ENCODE measurements at regions not wholly inside any gene's neighbourhood (a gene's known extent, or its start where the extent isn't known, plus 50 kb on each side); places are given as distances from the start of the nearest gene placed in this dataset.

DNA sequence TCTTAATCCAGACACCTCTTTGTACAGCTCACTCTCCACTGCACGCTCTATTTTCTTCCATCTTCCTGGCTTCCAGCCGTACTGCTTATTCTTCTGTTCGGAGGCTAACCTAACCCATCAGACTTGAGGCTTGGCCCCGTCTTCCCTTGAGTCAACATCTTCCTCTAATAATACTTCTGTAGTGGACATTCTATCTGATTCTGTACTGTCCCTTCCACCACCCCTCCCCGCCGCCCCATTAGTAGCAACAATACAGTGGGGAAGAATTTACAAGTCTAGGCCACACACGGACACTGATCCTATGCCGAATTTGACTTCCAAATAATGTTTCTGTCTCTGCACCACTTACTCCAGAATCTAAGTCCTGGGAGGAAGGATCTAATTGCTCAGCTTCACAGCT lies 86.0 kb upstream of the TNRC6A start:
- Histone ChIP-seq H3K27me3 (replicated peaks in 1 of 2; ENCODE audit: control insufficient read depth in 2 of 2, insufficient read depth in 2 of 2, low read length in 1 of 2) (no peaks in the 10 kb centered on the region), H3K4me2 (ENCODE audit: control insufficient read depth, insufficient read depth) (no peak overlapping the region), H3K4me1 (ENCODE audit: control insufficient read depth, insufficient read depth, low read length) (no peaks in the 10 kb centered on the region), H4K20me1 (ENCODE audit: control insufficient read depth, insufficient read depth) (no peaks in the 10 kb centered on the region), H3K79me2 (ENCODE audit: control insufficient read depth, insufficient read depth, low read length) (no peaks in the 10 kb centered on the region), H2AFZ (ENCODE audit: control insufficient read depth, low read depth, low read length) (no peak overlapping the region), H3K9me3 (replicated peaks; ENCODE audit: control insufficient read depth, insufficient read depth, low read length) (no peaks in the 10 kb centered on the region), H3K27ac (ENCODE audit: control insufficient read depth, insufficient read depth) (no peak overlapping the region), H3K36me3 (ENCODE audit: control insufficient read depth in 2 of 2, insufficient read depth in 2 of 2, low read length in 1 of 2) (no peaks in the 10 kb centered on the region), H3K9ac (ENCODE audit: control insufficient read depth, insufficient read depth, low read length) (no peak overlapping the region), H3K4me3 (no peak overlapping the region)
- ATAC-seq (no peak), FAIRE-seq (no peak), DNase-seq (ENCODE audit: low read depth, low spot score) (no peak)
- no peak for TF ChIP-seq CHD4 (IDR thresholded peaks at IDR 0.05)
- no TSS peak for BruUV-seq (replicated peaks)
- in situ Hi-C loops (cut with MboI): no loop called here
- intact Hi-C loops (cut with micrococcal nuclease; ENCODE audit: unreplicated experiment): no loop called here
- ChIA-PET POLR2A (no interaction called here), CTCF (no interaction called here), SMC1A (ENCODE audit: uncharacterized antibody, unreplicated experiment) (no interaction called here), RAD21 (ENCODE audit: unreplicated experiment) (interaction anchor here (1.5 kb wide), 1 partner anchor 19 kb away, joined by 3 read pairs; no protein-coding TSS in a partner anchor)
- WGBS (ENCODE audit: insufficient coverage, insufficient replicate concordance, low lambda C conversion rate, missing lambda C conversion rate): 74% methylated on average over 8 of the region's 8 CpGs

DNA sequence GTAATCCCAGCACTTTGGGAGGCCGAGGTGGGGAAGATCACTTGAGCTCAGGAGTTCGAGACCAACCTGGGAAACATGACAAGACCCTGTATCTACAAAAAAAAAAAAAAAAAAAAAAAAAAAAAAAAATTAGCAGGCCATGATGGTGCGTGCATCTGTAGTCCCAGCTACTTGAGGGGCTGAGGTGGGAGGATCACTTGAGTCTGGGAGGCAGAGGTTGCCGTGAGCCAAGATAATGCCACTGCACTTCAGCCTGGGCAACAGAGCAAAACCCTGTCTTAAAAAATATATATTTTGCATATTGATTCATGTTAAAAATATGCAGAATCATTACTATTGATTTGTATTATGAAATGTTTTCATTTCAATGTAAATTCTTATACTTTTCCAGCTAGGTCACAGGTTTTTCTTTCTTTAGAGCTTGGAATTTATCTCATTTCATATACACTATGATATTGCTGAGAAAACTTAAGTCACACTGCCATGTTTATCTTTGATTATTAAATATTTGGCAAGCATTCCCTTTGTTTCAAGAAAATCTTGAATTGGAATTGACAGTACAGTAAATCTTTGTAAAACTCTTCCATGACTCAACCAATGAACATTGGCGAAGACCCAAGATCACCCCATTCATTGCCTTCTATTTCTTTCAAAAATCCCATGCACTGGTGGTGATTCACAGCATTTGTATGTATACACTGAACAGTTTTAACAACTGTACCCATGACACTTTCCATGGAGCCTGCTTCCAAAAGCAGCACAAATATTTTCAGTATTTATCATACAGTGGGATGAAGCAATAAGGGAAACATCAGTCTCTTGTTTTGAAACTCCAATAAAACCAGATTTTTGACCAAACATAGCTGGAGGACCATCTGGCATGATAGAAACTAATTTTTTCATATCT lies 83.5 kb upstream of the TNRC6A start:
- WGBS (ENCODE audit: insufficient coverage, insufficient replicate concordance, low lambda C conversion rate, missing lambda C conversion rate): 47% methylated on average over 4 of the region's 5 CpGs
- BruUV-seq (replicated peaks): no TSS peak
- no peak for FAIRE-seq

More for the DNA sequence above, 83.5 kb upstream of the TNRC6A start:
- H3K4me2 ChIP-seq (ENCODE audit: control insufficient read depth, insufficient read depth): no peak overlapping the region
- no peaks in the 10 kb centered on the region for H3K36me3 ChIP-seq (ENCODE audit: control insufficient read depth in 2 of 2, insufficient read depth in 2 of 2, low read length in 1 of 2)
- no peak overlapping the region for H3K27ac ChIP-seq (ENCODE audit: control insufficient read depth, insufficient read depth)
- no peaks in the 10 kb centered on the region for H3K27me3 ChIP-seq (replicated peaks in 1 of 2; ENCODE audit: control insufficient read depth in 2 of 2, insufficient read depth in 2 of 2, low read length in 1 of 2)
- TF ChIP-seq MXI1 (IDR thresholded peaks at IDR 0.05; ENCODE audit: low read depth, low read length) (no peak), JUNB (IDR thresholded peaks at IDR 0.05) (no peak), IKZF2 (IDR thresholded peaks at IDR 0.05) (no peak), SREBF1 (IDR thresholded peaks at IDR 0.05; ENCODE audit: low read length) (no peak), ZNF217 (IDR thresholded peaks at IDR 0.05) (no peak)
- TF ChIP-seq, protein P1, sequence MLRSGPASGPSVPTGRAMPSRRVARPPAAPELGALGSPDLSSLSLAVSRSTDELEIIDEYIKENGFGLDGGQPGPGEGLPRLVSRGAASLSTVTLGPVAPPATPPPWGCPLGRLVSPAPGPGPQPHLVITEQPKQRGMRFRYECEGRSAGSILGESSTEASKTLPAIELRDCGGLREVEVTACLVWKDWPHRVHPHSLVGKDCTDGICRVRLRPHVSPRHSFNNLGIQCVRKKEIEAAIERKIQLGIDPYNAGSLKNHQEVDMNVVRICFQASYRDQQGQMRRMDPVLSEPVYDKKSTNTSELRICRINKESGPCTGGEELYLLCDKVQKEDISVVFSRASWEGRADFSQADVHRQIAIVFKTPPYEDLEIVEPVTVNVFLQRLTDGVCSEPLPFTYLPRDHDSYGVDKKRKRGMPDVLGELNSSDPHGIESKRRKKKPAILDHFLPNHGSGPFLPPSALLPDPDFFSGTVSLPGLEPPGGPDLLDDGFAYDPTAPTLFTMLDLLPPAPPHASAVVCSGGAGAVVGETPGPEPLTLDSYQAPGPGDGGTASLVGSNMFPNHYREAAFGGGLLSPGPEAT (IDR thresholded peaks at IDR 0.05; ENCODE audit: low read depth): no peak
- in situ Hi-C loops (cut with MboI): no loop called here
- ChIA-PET SMC1A (ENCODE audit: uncharacterized antibody, unreplicated experiment) (interaction anchor here (0.9 kb wide), 1 partner anchor 16 kb away, joined by 4 read pairs; no protein-coding TSS in a partner anchor), POLR2A (no interaction called here), CTCF (no interaction called here), RAD21 (ENCODE audit: unreplicated experiment) (no interaction called here)
- no peak for DNase-seq (ENCODE audit: low read depth, low spot score)
- H4K20me1 ChIP-seq (ENCODE audit: control insufficient read depth, insufficient read depth): no peaks in the 10 kb centered on the region
- H3K9me3 ChIP-seq (replicated peaks; ENCODE audit: control insufficient read depth, insufficient read depth, low read length): no peaks in the 10 kb centered on the region
- H3K4me1 ChIP-seq (ENCODE audit: control insufficient read depth, insufficient read depth, low read length): no peaks in the 10 kb centered on the region
- H3K4me3 ChIP-seq: no peak overlapping the region
- H2AFZ ChIP-seq (ENCODE audit: control insufficient read depth, low read depth, low read length): no peak overlapping the region
- no peak for ATAC-seq
- H3K9ac ChIP-seq (ENCODE audit: control insufficient read depth, insufficient read depth, low read length): no peak overlapping the region
- no peaks in the 10 kb centered on the region for H3K79me2 ChIP-seq (ENCODE audit: control insufficient read depth, insufficient read depth, low read length)
- intact Hi-C loops (cut with micrococcal nuclease; ENCODE audit: unreplicated experiment): no loop called here

Data from GM12878 (cell line).